ENCODE measurements at regions not wholly inside any gene's neighbourhood (a gene's known extent, or its start where the extent isn't known, plus 50 kb on each side); places are given as distances from the start of the nearest gene placed in this dataset.

DNA sequence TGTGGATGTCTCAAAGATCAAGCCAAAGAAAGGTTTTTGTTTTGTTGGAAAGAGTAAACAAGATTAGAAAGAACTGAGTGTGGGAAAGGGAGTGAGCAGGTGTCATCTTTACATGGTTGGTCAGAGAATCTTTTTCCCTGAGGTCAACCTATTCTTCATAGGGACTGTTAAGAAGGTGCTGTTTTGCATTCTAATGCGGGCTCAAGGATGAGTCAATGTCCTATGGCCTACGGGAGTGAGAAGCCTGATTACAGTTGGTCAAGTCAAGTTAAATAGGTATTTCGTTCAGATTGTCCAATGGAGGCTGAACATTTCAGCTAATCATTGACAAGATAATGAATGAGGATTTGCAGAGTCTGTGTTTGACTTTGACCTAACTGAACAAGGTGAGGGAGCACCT is 491.2 kb upstream of the PDZRN3 start:
- WGBS = 67% methylated on average over 3 of the region's 3 CpGs
- no peak overlapping the region for H3K27ac ChIP-seq
- DNase-seq (ENCODE audit: low spot score) = no peak
- intact Hi-C loops (cut with DNase I) = no loop called here
- no peak overlapping the region for H3K4me3 ChIP-seq
- no peaks in the 10 kb centered on the region for H3K9me3 ChIP-seq
- no peaks in the 10 kb centered on the region for H3K4me1 ChIP-seq (replicated peaks)
- TF ChIP-seq POLR2A (IDR thresholded peaks at IDR 0.05) = no peak
- TF ChIP-seq, protein P1, sequence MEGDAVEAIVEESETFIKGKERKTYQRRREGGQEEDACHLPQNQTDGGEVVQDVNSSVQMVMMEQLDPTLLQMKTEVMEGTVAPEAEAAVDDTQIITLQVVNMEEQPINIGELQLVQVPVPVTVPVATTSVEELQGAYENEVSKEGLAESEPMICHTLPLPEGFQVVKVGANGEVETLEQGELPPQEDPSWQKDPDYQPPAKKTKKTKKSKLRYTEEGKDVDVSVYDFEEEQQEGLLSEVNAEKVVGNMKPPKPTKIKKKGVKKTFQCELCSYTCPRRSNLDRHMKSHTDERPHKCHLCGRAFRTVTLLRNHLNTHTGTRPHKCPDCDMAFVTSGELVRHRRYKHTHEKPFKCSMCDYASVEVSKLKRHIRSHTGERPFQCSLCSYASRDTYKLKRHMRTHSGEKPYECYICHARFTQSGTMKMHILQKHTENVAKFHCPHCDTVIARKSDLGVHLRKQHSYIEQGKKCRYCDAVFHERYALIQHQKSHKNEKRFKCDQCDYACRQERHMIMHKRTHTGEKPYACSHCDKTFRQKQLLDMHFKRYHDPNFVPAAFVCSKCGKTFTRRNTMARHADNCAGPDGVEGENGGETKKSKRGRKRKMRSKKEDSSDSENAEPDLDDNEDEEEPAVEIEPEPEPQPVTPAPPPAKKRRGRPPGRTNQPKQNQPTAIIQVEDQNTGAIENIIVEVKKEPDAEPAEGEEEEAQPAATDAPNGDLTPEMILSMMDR (IDR thresholded peaks at IDR 0.05) = no peak
- TF ChIP-seq POLR2AphosphoS5 (IDR thresholded peaks at IDR 0.05) = no peak
- H3K27me3 ChIP-seq (replicated peaks; ENCODE audit: insufficient read depth) = no peaks in the 10 kb centered on the region
- no peaks in the 10 kb centered on the region for H3K36me3 ChIP-seq

DNA sequence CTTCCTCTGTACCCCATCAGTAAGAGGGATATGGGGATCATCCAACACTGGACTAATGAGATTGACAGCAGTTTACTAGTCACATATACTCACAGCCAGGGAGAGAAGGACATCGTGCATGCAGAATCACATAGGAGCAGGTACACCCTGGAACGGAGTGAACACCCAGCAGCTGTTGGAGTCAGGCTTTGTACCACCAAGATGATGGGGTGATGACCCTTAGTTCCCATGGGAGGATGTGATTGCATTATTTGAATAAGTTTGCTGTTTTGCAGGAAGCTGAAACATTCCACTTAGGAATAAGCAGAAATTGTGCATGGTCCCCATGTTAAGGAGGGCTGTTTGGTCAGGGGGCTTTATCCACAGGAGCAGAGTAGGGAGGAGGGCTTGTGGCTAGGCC is 482.7 kb upstream of the PDZRN3 start:
- H3K4me1 ChIP-seq (replicated peaks) = no peaks in the 10 kb centered on the region
- TF ChIP-seq, protein P1 (IDR thresholded peaks at IDR 0.05) = no peak
- no peak for TF ChIP-seq POLR2A (IDR thresholded peaks at IDR 0.05)
- no peak for TF ChIP-seq POLR2AphosphoS5 (IDR thresholded peaks at IDR 0.05)
- no peaks in the 10 kb centered on the region for H3K9me3 ChIP-seq
- H3K36me3 ChIP-seq = no peaks in the 10 kb centered on the region
- no peaks in the 10 kb centered on the region for H3K27me3 ChIP-seq (replicated peaks; ENCODE audit: insufficient read depth)
- 43% methylated on average over 2 of the region's 2 CpGs for WGBS
- no peak overlapping the region for H3K27ac ChIP-seq
- H3K4me3 ChIP-seq = no peak overlapping the region
- DNase-seq (ENCODE audit: low spot score) = no peak
- intact Hi-C loops (cut with DNase I) = no loop called here

DNA sequence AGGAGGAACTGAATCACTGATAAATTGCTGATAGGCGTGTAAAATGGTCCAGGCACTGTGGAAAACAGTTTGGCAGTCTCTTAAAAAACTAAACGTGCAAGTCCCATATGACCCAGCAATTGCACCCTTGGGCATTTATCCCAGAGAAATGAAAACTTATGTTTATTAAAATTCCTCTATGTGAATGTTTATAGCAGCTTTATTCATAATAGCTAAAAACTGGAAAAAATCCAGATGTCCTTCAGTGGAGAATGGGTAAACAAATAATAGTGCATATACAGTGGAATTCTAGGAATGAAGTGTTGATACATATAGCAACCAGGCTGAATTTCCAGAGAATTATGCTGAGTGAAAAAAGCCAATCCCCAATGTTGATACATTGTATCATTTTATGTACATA is 482.2 kb upstream of the PDZRN3 start:
- no peaks in the 10 kb centered on the region for H3K4me1 ChIP-seq (replicated peaks)
- 24% methylated on average over 2 of the region's 2 CpGs for WGBS

DNA sequence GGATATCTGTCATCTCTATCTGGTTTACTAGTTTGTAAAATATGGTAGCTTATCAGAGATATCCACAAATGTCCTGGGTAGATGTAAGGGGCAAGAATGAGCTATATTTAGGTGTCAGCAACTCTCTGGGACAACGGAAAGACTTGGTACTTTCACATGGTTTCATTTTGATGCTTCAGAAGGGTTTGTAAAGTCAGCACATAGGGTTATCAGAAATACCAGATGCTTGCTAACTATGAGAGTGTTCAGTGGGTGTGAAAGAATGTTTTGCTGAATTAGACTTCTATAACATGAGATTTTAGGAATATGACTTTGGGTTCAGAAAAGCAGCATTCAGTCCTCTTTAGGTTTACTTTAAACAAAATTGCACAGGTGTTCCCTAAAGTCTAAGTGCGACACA is 466.5 kb upstream of the PDZRN3 start:
- H3K36me3 ChIP-seq = no peaks in the 10 kb centered on the region
- H3K4me1 ChIP-seq (replicated peaks) = no peaks in the 10 kb centered on the region
- TF ChIP-seq POLR2AphosphoS5 (IDR thresholded peaks at IDR 0.05) (no peak), POLR2A (IDR thresholded peaks at IDR 0.05) (no peak)
- TF ChIP-seq, protein P1 (IDR thresholded peaks at IDR 0.05) = no peak
- H3K27ac ChIP-seq = no peak overlapping the region
- H3K9me3 ChIP-seq = no peaks in the 10 kb centered on the region
- DNase-seq (ENCODE audit: low spot score) = no peak
- 52% methylated on average over 2 of the region's 2 CpGs for WGBS
- no peaks in the 10 kb centered on the region for H3K27me3 ChIP-seq (replicated peaks; ENCODE audit: insufficient read depth)
- no peak overlapping the region for H3K4me3 ChIP-seq
- intact Hi-C loops (cut with DNase I) = no loop called here

More for the DNA sequence above, 482.2 kb upstream of the PDZRN3 start:
- Histone ChIP-seq H3K36me3 (no peaks in the 10 kb centered on the region), H3K27me3 (replicated peaks; ENCODE audit: insufficient read depth) (no peaks in the 10 kb centered on the region), H3K27ac (no peak overlapping the region), H3K9me3 (no peaks in the 10 kb centered on the region), H3K4me3 (no peak overlapping the region)
- intact Hi-C loops (cut with DNase I) = no loop called here
- no peak for DNase-seq (ENCODE audit: low spot score)
- TF ChIP-seq POLR2A (IDR thresholded peaks at IDR 0.05) (no peak), POLR2AphosphoS5 (IDR thresholded peaks at IDR 0.05) (no peak)
- TF ChIP-seq, protein P1 (IDR thresholded peaks at IDR 0.05) = no peak

DNA sequence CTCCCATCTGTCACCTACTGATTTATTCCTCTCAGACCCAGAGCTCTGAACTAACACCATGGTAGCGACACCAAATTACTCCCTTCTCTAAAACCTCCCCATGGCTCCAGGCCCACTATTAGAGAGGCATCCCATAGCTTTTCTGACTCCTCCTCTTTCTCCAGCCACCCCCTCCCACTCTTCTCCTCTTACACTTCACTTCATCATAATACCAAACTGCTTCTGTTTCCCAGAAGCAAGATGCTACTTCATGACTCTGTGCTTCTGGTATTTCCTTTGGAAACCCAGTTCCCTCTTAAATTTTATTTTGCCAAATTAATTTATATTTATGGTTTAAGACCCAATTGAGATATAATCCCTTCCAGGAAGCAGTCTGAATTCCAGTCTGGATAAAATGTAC is 465.1 kb upstream of the PDZRN3 start:
- intact Hi-C loops (cut with DNase I) = no loop called here
- H3K4me1 ChIP-seq (replicated peaks) = no peaks in the 10 kb centered on the region
- no peaks in the 10 kb centered on the region for H3K27me3 ChIP-seq (replicated peaks; ENCODE audit: insufficient read depth)
- no peak overlapping the region for H3K27ac ChIP-seq
- H3K36me3 ChIP-seq = no peaks in the 10 kb centered on the region
- H3K9me3 ChIP-seq = no peaks in the 10 kb centered on the region
- no peak for DNase-seq (ENCODE audit: low spot score)
- WGBS = 68% methylated on average over 1 of the region's 1 CpG
- H3K4me3 ChIP-seq = no peak overlapping the region
- TF ChIP-seq, protein P1 (IDR thresholded peaks at IDR 0.05) = no peak
- no peak for TF ChIP-seq POLR2AphosphoS5 (IDR thresholded peaks at IDR 0.05)

All from prostate gland (tissue), 2 donors.